HepG2 (cell line): ENCODE measurements at regions not wholly inside any gene's neighbourhood (a gene's known extent, or its start where the extent isn't known, plus 50 kb on each side); places are given as distances from the start of the nearest gene placed in this dataset.

Experiments
- ATAC-seq: fragments of 200-7000 bp; cut with Tn5 transposase; 3 replicates; pipeline ENCODE4 v1.9.1; 2020; ENCODE audit warnings: mild to moderate bottlenecking, moderate library complexity
- BruUV-seq: library from RNA; stranded (reverse); fragments of 400-500 nt; replicated peaks from 2 replicates; lab custom pipeline; 2021; lab: Mats Ljungman, UMichigan
- CTCF ChIA-PET: fragments of 300-600 bp; formaldehyde crosslinking; extraction: SDS; loops from one replicate; lab custom pipeline; 2021; ENCODE audit warnings: low total read pairs, inconsistent platforms, low intra/inter-chr PET ratio; lab: Yijun Ruan, JAX
- POLR2A ChIA-PET: fragments of 350-600 bp; sonication (Branson Sonifier 250); formaldehyde crosslinking; loops from one replicate; lab custom pipeline; 2020; ENCODE audit warnings: antibody characterized with exemption, inconsistent platforms; lab: Yijun Ruan, JAX
- DNase-seq: peaks from one replicate; pipeline ENCODE4 v3.0.0-alpha.2; 2015; ENCODE audit warnings: low spot score
- FAIRE-seq: peaks from 3 replicates; lab custom pipeline; 2011; peaks lifted over from hg19 to GRCh38; lab: Jason Lieb, UNC
- H2AFZ ChIP-seq: one replicate; pipeline ENCODE4 v1.6.1; 2011; ENCODE audit warnings: low read length, inconsistent platforms
- H3K27ac ChIP-seq: fragments of 300-600 bp; 3 replicates; pipeline ENCODE4 v1.8.0; 2011; ENCODE audit warnings: mixed run types, mild to moderate bottlenecking, mixed read lengths, low read length, inconsistent platforms; ENCODE audit not compliant: insufficient read depth; ENCODE audit errors: extremely low read length
- H3K27me3 ChIP-seq, 2 experiments: fragments of 200-600 bp in 1 of 2; 2 replicates in 1 of 2; 3 replicates in 1 of 2; pipeline versions ENCODE4 v1.6.0 to v1.8.0; 2011; ENCODE audit warnings: low read length in 2 of 2, mild to moderate bottlenecking in 2 of 2, moderate library complexity in 2 of 2, inconsistent platforms in 1 of 2; ENCODE audit not compliant: insufficient read depth in 2 of 2, control insufficient read depth in 1 of 2
- H3K36me3 ChIP-seq, 2 experiments: fragments of 200-600 bp in 1 of 2; replicated peaks in 1 of 2; 2 replicates in 1 of 2; 3 replicates in 1 of 2; pipeline versions ENCODE4 v1.5.1 to v1.8.0; 2011; ENCODE audit warnings: low read length in 2 of 2, inconsistent platforms in 1 of 2; ENCODE audit not compliant: insufficient read depth in 2 of 2, control insufficient read depth in 1 of 2
- H3K4me1 ChIP-seq: 2 replicates; pipeline ENCODE4 v1.5.1; 2012; ENCODE audit warnings: low read length, inconsistent platforms; ENCODE audit not compliant: insufficient read depth
- H3K4me2 ChIP-seq: 2 replicates; pipeline ENCODE4 v1.6.0; 2011; ENCODE audit warnings: low read depth, low read length, inconsistent platforms
- H3K4me3 ChIP-seq, 3 experiments: fragments of 200-600 bp in 1 of 3; sonication (generic), shearing (Covaris generic) in 1 of 3; replicated peaks in 1 of 3; 2 replicates each; pipeline ENCODE4 v1.5.1; 2011 to 2016; ENCODE audit warnings: low read length in 3 of 3, inconsistent platforms in 2 of 3, low read depth in 2 of 3, mild to moderate bottlenecking in 2 of 3, control low read depth in 1 of 3, mixed read lengths in 1 of 3; ENCODE audit not compliant: insufficient read depth in 1 of 3
- H3K79me2 ChIP-seq: one replicate; pipeline ENCODE4 v1.6.1; 2011; ENCODE audit warnings: low read length, inconsistent platforms; ENCODE audit not compliant: insufficient read depth
- H3K9ac ChIP-seq: 2 replicates; pipeline ENCODE4 v1.6.0; 2011; ENCODE audit warnings: mild to moderate bottlenecking, low read depth, low read length, inconsistent platforms; ENCODE audit not compliant: insufficient read depth
- H3K9me3 ChIP-seq: 2 replicates; pipeline ENCODE4 v1.5.1; 2012; ENCODE audit warnings: mild to moderate bottlenecking, low read length
- H4K20me1 ChIP-seq: 2 replicates; pipeline ENCODE4 v1.6.0; 2011; ENCODE audit warnings: inconsistent platforms, mild to moderate bottlenecking, low read length, moderate library complexity; ENCODE audit not compliant: insufficient read depth
- ATF7 ChIP-seq, 2 experiments: fragments of 450-650 bp in 1 of 2; sonication (generic) in 1 of 2; formaldehyde crosslinking in 1 of 2; IDR thresholded peaks; 2 replicates each; pipeline versions ENCODE4 v1.4.0 to v1.6.1; 2016 to 2020; ENCODE audit warnings: antibody characterized with exemption in 1 of 2, mild to moderate bottlenecking in 1 of 2, missing genetic modification reagents in 1 of 2
- BRF2 ChIP-seq: sonication (generic); formaldehyde crosslinking; IDR thresholded peaks from 2 replicates; pipeline ENCODE4 v1.8.1; 2022; ENCODE audit warnings: mild to moderate bottlenecking, missing genetic modification reagents
- DDIT3 ChIP-seq: sonication (generic); formaldehyde crosslinking; IDR thresholded peaks from 2 replicates; pipeline ENCODE4 v1.4.0; 2020; ENCODE audit warnings: mild to moderate bottlenecking, missing genetic modification reagents
- FOSL2 ChIP-seq: sonication (generic); formaldehyde crosslinking; IDR thresholded peaks from 2 replicates; pipeline ENCODE4 v1.4.0; 2020; ENCODE audit warnings: missing genetic modification reagents
- IRF2 ChIP-seq: IDR thresholded peaks from 2 replicates; pipeline ENCODE4 v1.6.1; 2018; ENCODE audit warnings: missing genetic modification reagents, missing compliant biosample characterization
- MED8 ChIP-seq: sonication (generic); formaldehyde crosslinking; IDR thresholded peaks from 2 replicates; pipeline ENCODE4 v1.8.1; 2023; ENCODE audit warnings: mild to moderate bottlenecking, missing genetic modification reagents; ENCODE audit not compliant: insufficient replicate concordance
- TRIM22 ChIP-seq: fragments of 450-650 bp; IDR thresholded peaks from 2 replicates; pipeline ENCODE4 v1.6.1; 2017
- ZNF629 ChIP-seq: sonication (generic); formaldehyde crosslinking; conservative IDR thresholded peaks from 2 replicates; pipeline ENCODE4 v1.5.0; 2020; ENCODE audit warnings: missing genetic modification reagents
- ZNF687 ChIP-seq: sonication (generic); formaldehyde crosslinking; IDR thresholded peaks from 2 replicates; pipeline ENCODE4 v1.5.1; 2020; ENCODE audit warnings: mild to moderate bottlenecking, missing genetic modification reagents, moderate library complexity
- WGBS: methylation state at CpG from one replicate; pipeline ENCODE4 v1.1.6; 2017; ENCODE audit warnings: low lambda C conversion rate; 5-methylcytosine and 5-hydroxymethylcytosine counted together
- in situ Hi-C: cut with HindIII; loops from 2 replicates; pipeline ENCODE4 v1.10.0; 2017; ENCODE audit warnings: low pct_unique_long_range_greater_than_20kb; ENCODE audit not compliant: extremely low pct_ligation_motif_present
- intact Hi-C: fragments of 100-400 bp; cut with micrococcal nuclease; formaldehyde crosslinking; loops from one replicate; pipeline ENCODE4 v1.10.0; 2022; ENCODE audit not compliant: unreplicated experiment
- TF ChIP-seq, protein P1 (sequence below): IDR thresholded peaks from 2 replicates; pipeline ENCODE4 v1.6.1; 2016; ENCODE audit warnings: missing genetic modification reagents, missing compliant biosample characterization

- TF ChIP-seq ZNF687 (CRISPR knock-in tag) (no peak), TRIM22 (no peak), IRF2 (CRISPR knock-in tag) (no peak), DDIT3 (CRISPR knock-in tag) (no peak), MED8 (no peak)
These were observed 1445.1 kb upstream of the CADM2 start (continued) for GRCh38 chr3:83513677-83514076.

GRCh38 chr3:83514130-83514914 lies 1444.5 kb upstream of the CADM2 start:
- H3K4me3 ChIP-seq = no peak overlapping the region
- no peaks in the 10 kb centered on the region for H3K9me3 ChIP-seq
- H3K9ac ChIP-seq = no peak overlapping the region
- BruUV-seq = no TSS peak
- FAIRE-seq (no peak), ATAC-seq (no peak), DNase-seq (no peak)
- ChIA-PET POLR2A (no interaction called here), CTCF (no interaction called here)
- in situ Hi-C loops (no loop called here), intact Hi-C loops (no loop called here)
- no peaks in the 10 kb centered on the region for H3K79me2 ChIP-seq
- no peaks in the 10 kb centered on the region for H3K27me3 ChIP-seq
- H4K20me1 ChIP-seq = no peaks in the 10 kb centered on the region
- no peaks in the 10 kb centered on the region for H3K4me1 ChIP-seq
- TF ChIP-seq, protein P1, sequence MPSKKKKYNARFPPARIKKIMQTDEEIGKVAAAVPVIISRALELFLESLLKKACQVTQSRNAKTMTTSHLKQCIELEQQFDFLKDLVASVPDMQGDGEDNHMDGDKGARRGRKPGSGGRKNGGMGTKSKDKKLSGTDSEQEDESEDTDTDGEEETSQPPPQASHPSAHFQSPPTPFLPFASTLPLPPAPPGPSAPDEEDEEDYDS (CRISPR knock-in tag) = no peak
- TF ChIP-seq BRF2 = no peak
- TF ChIP-seq FOSL2 (CRISPR knock-in tag) = peak; percentile 27; the same call in 1 of the 2 replicates
- TF ChIP-seq ATF7 (IDR thresholded peaks at IDR 0.05) = peak; percentile 74
- TF ChIP-seq ATF7 (CRISPR knock-in tag; IDR thresholded peaks at IDR 0.05) = no peak
- TF ChIP-seq ZNF629 (CRISPR knock-in tag) = no peak
- H2AFZ ChIP-seq = no peak overlapping the region
- no peaks in the 10 kb centered on the region for H3K36me3 ChIP-seq
- WGBS = 17% methylated on average over 4 of the region's 6 CpGs
- no peak overlapping the region for H3K27ac ChIP-seq
- no peak overlapping the region for H3K4me2 ChIP-seq
